ENCODE measurements at regions not wholly inside any gene's neighbourhood (a gene's known extent, or its start where the extent isn't known, plus 50 kb on each side); places are given as distances from the start of the nearest gene placed in this dataset.

GRCh38 chr18:72672364-72673184, 128.4 kb upstream of the CBLN2 start:
- H3K4ac ChIP-seq (ENCODE audit: low read depth, low read length): no peak overlapping the region
- H4K8ac ChIP-seq (ENCODE audit: low read depth in 2 of 2, low read length in 2 of 2): no peak overlapping the region
- no TSS peak for BruUV-seq (replicated peaks)
- H3K9me1 ChIP-seq (ENCODE audit: insufficient read depth, low read length): no peaks in the 10 kb centered on the region
- no peak overlapping the region for H2BK15ac ChIP-seq (ENCODE audit: low read depth, low read length)
- CTCF ChIA-PET: interaction anchor here (1.0 to 1.1 kb wide), 2 partner anchors 11 to 12 kb away, joined by 3 read pairs; no protein-coding TSS in a partner anchor
- H2AFZ ChIP-seq (replicated peaks; ENCODE audit: low read length, poor library complexity): no peak overlapping the region
- H3K9me3 ChIP-seq (ENCODE audit: control insufficient read depth, insufficient read depth, low read length): peaks cover 4% of the 10 kb centered on the region
- no peak overlapping the region for H3K18ac ChIP-seq (ENCODE audit: low read depth, low read length)
- H4K20me1 ChIP-seq (ENCODE audit: insufficient read depth, low read length): no peaks in the 10 kb centered on the region
- no peak overlapping the region for H3K23ac ChIP-seq (ENCODE audit: low read depth, low read length)
- WGBS, 2 experiments (ENCODE audit: extremely low coverage in 2 of 2, insufficient read length in 1 of 2): 33% methylated on average over 1 of the region's 11 CpGs; no CpG with 5 or more reads in 1 of the 2 experiments
- H4K5ac ChIP-seq (ENCODE audit: low read depth, low read length): no peak overlapping the region
- H2AK5ac ChIP-seq (ENCODE audit: low read depth, low read length): no peak overlapping the region
- no peaks in the 10 kb centered on the region for H3K27me3 ChIP-seq (ENCODE audit: control insufficient read depth, insufficient read depth, low read length)
- H3K14ac ChIP-seq (replicated peaks; ENCODE audit: low read depth, low read length): no peak overlapping the region
- H3K27ac ChIP-seq (ENCODE audit: insufficient read depth, low read length): no peak overlapping the region
- ATAC-seq (ENCODE audit: low read depth) (0 out of 2 replicates have a peak, but pooled peaks have one; percentile 56), DNase-seq (peak; percentile 11)
- POLR2A ChIA-PET (ENCODE audit: unreplicated experiment): no interaction called here
- in situ Hi-C loops (cut with MboI; ENCODE audit: low sequenced_read_pairs) (no loop called here), intact Hi-C loops (cut with micrococcal nuclease) (no loop called here), dilution Hi-C loops (cut with HindIII; ENCODE audit: low sequenced_read_pairs, unreplicated experiment) (no loop called here)
- no peak overlapping the region for H3K9ac ChIP-seq (ENCODE audit: low read depth, low read length)
- H2BK20ac ChIP-seq (ENCODE audit: low read depth, low read length): no peak overlapping the region
- no peak overlapping the region for H3K4me2 ChIP-seq (ENCODE audit: low read depth, low read length)
- no peak overlapping the region for H2AK9ac ChIP-seq (replicated peaks; ENCODE audit: low read depth, low read length, poor library complexity)
- H4K91ac ChIP-seq (ENCODE audit: insufficient read depth, low read depth, low read length): no peak overlapping the region
- no peak overlapping the region for H2BK5ac ChIP-seq (ENCODE audit: low read depth, low read length, poor library complexity, severe bottlenecking)
- no peak overlapping the region for H3K4me3 ChIP-seq (ENCODE audit: insufficient read depth, low read depth, low read length)
- no peak overlapping the region for H2BK120ac ChIP-seq (ENCODE audit: low read depth, low read length)
- H3K56ac ChIP-seq (ENCODE audit: extremely low read depth, insufficient read depth, low read length): no peak overlapping the region
- no peaks in the 10 kb centered on the region for H3K4me1 ChIP-seq (ENCODE audit: control insufficient read depth, insufficient read depth, low read length)
- H3K79me1 ChIP-seq (ENCODE audit: low read depth in 1 of 2, low read length in 2 of 2): no peaks in the 10 kb centered on the region
- no peaks in the 10 kb centered on the region for H3K36me3 ChIP-seq (ENCODE audit: control insufficient read depth, insufficient read depth, low read length)
- no peak for TF ChIP-seq CHD1 (IDR thresholded peaks at IDR 0.05; ENCODE audit: low read depth, low read length)
- peak; percentile 20; the same call in 1 of the 2 replicates for TF ChIP-seq SMC3 (IDR thresholded peaks at IDR 0.05; ENCODE audit: low read depth, low read length)
- peak; percentile 51 for TF ChIP-seq CTCF (conservative IDR thresholded peaks at IDR 0.05; ENCODE audit: low read depth, low read length)
- no peak for TF ChIP-seq MAFK (IDR thresholded peaks at IDR 0.05; ENCODE audit: low read depth, low read length)
- TF ChIP-seq POLR2A (IDR thresholded peaks at IDR 0.05; ENCODE audit: low read depth, low read length): no peak
- TF ChIP-seq RCOR1 (IDR thresholded peaks at IDR 0.05; ENCODE audit: insufficient replicate concordance, low read length): no peak
- peak; percentile 57 for TF ChIP-seq CEBPB (IDR thresholded peaks at IDR 0.05; ENCODE audit: low read depth, low read length)
- no peak for TF ChIP-seq USF2 (IDR thresholded peaks at IDR 0.05; ENCODE audit: low read depth, low read length)
- TF ChIP-seq MAZ (IDR thresholded peaks at IDR 0.05; ENCODE audit: borderline replicate concordance, low read depth, low read length): no peak
- no peak for TF ChIP-seq ELK1 (IDR thresholded peaks at IDR 0.05; ENCODE audit: borderline replicate concordance, low read depth, low read length)
- TF ChIP-seq RAD21 (IDR thresholded peaks at IDR 0.05; ENCODE audit: low read length): peak; percentile 37; the same call in 1 of the 2 replicates
- no peak for TF ChIP-seq NFE2L2 (IDR thresholded peaks at IDR 0.05; ENCODE audit: low read depth, low read length)
- TF ChIP-seq FOS (IDR thresholded peaks at IDR 0.05; ENCODE audit: low read depth, low read length): no peak
- no peak for TF ChIP-seq RFX5 (IDR thresholded peaks at IDR 0.05; ENCODE audit: low read depth, low read length)
- TF ChIP-seq BHLHE40 (IDR thresholded peaks at IDR 0.05; ENCODE audit: low read depth, low read length): no peak
